HL-60 (cell line): ENCODE measurements at regions not wholly inside any gene's neighbourhood (a gene's known extent, or its start where the extent isn't known, plus 50 kb on each side); places are given as distances from the start of the nearest gene placed in this dataset.

Source experiments
- DNase-seq, 2 experiments: peaks; one replicate each; pipeline ENCODE4 v3.0.0-alpha.2; 2010 to 2020; ENCODE audit warnings: low read depth in 1 of 2, low spot score in 1 of 2
- H3K27ac ChIP-seq: fragments of 250-450 bp; sonication (Bioruptor Pico); replicated peaks from 2 replicates; pipeline ENCODE4 v1.5.1; 2020; ENCODE audit warnings: mild to moderate bottlenecking, moderate library complexity
- H3K27me3 ChIP-seq: fragments of 250-450 bp; sonication (Bioruptor Pico); 2 replicates; pipeline ENCODE4 v1.5.1; 2021; ENCODE audit warnings: mild to moderate bottlenecking, moderate library complexity; ENCODE audit not compliant: insufficient read depth, poor library complexity, severe bottlenecking
- H3K4me3 ChIP-seq: replicated peaks from 2 replicates; pipeline ENCODE4 v1.5.1; 2011; ENCODE audit warnings: mild to moderate bottlenecking, control low read depth, low read length; ENCODE audit not compliant: insufficient read depth
- GABPA ChIP-seq: IDR thresholded peaks from 2 replicates; pipeline ENCODE4 v1.6.1; 2012; ENCODE audit warnings: low read depth
- POLR2AphosphoS5 ChIP-seq: IDR thresholded peaks from 2 replicates; pipeline ENCODE4 v1.6.1; 2012; ENCODE audit warnings: low read depth
- SPI1 ChIP-seq: IDR thresholded peaks from 2 replicates; pipeline ENCODE4 v1.6.1; 2012; ENCODE audit warnings: low read depth, mild to moderate bottlenecking, borderline replicate concordance
- TF ChIP-seq, protein P1 (sequence below): IDR thresholded peaks from one replicate; pipeline ENCODE4 v1.5.1; 2011; ENCODE audit warnings: low read length, control low read depth, inconsistent platforms; ENCODE audit not compliant: insufficient read depth
- TF ChIP-seq, protein P2 (sequence below): IDR thresholded peaks from 2 replicates; pipeline ENCODE4 v1.6.1; 2012; ENCODE audit warnings: low read depth; ENCODE audit not compliant: insufficient replicate concordance

DNA sequence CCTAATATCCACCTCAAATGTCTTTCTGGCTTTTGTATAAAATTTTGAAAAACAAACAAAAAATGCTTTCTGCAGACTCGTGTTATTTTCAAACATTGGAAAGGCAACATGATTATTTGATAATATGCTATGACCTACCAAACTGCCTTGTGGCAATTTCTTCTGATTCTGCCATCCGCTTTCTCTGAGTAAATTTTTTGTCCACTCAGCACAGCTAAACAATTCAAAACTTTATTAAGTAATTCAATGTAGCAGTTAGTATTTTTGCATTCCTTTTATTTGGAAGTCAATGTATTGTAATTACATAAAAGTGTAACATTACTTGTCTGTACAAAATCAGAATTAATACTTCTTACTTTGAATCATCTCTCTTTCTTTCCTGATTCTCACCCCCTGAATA lies 1206.6 kb upstream of the EYS start:
- no peak for DNase-seq
- no peak overlapping the region for H3K4me3 ChIP-seq
- H3K27me3 ChIP-seq: no peaks in the 10 kb centered on the region
- TF ChIP-seq SPI1 (no peak), GABPA (no peak), POLR2AphosphoS5 (no peak)
- TF ChIP-seq, protein P1, sequence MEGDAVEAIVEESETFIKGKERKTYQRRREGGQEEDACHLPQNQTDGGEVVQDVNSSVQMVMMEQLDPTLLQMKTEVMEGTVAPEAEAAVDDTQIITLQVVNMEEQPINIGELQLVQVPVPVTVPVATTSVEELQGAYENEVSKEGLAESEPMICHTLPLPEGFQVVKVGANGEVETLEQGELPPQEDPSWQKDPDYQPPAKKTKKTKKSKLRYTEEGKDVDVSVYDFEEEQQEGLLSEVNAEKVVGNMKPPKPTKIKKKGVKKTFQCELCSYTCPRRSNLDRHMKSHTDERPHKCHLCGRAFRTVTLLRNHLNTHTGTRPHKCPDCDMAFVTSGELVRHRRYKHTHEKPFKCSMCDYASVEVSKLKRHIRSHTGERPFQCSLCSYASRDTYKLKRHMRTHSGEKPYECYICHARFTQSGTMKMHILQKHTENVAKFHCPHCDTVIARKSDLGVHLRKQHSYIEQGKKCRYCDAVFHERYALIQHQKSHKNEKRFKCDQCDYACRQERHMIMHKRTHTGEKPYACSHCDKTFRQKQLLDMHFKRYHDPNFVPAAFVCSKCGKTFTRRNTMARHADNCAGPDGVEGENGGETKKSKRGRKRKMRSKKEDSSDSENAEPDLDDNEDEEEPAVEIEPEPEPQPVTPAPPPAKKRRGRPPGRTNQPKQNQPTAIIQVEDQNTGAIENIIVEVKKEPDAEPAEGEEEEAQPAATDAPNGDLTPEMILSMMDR: no peak
- TF ChIP-seq, protein P2, sequence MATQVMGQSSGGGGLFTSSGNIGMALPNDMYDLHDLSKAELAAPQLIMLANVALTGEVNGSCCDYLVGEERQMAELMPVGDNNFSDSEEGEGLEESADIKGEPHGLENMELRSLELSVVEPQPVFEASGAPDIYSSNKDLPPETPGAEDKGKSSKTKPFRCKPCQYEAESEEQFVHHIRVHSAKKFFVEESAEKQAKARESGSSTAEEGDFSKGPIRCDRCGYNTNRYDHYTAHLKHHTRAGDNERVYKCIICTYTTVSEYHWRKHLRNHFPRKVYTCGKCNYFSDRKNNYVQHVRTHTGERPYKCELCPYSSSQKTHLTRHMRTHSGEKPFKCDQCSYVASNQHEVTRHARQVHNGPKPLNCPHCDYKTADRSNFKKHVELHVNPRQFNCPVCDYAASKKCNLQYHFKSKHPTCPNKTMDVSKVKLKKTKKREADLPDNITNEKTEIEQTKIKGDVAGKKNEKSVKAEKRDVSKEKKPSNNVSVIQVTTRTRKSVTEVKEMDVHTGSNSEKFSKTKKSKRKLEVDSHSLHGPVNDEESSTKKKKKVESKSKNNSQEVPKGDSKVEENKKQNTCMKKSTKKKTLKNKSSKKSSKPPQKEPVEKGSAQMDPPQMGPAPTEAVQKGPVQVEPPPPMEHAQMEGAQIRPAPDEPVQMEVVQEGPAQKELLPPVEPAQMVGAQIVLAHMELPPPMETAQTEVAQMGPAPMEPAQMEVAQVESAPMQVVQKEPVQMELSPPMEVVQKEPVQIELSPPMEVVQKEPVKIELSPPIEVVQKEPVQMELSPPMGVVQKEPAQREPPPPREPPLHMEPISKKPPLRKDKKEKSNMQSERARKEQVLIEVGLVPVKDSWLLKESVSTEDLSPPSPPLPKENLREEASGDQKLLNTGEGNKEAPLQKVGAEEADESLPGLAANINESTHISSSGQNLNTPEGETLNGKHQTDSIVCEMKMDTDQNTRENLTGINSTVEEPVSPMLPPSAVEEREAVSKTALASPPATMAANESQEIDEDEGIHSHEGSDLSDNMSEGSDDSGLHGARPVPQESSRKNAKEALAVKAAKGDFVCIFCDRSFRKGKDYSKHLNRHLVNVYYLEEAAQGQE: no peak
- no peak overlapping the region for H3K27ac ChIP-seq

DNA sequence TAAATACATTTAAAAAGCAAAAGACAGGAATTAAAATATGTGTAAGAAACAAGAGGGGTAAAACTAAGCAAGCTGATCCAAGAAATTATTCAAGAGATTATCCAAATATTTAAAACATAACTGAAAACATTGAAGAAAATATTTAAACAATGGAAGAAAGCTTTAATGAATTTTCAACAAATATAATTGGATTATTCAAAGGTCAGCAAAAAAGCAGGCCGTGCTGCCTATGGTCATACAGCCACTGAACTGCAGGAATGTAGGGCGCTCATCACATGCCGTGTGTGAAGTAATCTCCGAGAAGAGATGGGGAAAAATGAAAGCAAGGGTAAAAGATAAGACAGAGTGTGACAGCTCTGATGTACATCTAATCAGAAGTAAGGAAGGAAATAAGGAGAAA lies 1195.4 kb upstream of the EYS start:
- H3K27me3 ChIP-seq: no peaks in the 10 kb centered on the region
- TF ChIP-seq SPI1 (no peak), GABPA (no peak), POLR2AphosphoS5 (no peak)
- TF ChIP-seq, protein P1: no peak
- TF ChIP-seq, protein P2: no peak
- no peak for DNase-seq
- H3K27ac ChIP-seq: no peak overlapping the region
- H3K4me3 ChIP-seq: no peak overlapping the region

DNA sequence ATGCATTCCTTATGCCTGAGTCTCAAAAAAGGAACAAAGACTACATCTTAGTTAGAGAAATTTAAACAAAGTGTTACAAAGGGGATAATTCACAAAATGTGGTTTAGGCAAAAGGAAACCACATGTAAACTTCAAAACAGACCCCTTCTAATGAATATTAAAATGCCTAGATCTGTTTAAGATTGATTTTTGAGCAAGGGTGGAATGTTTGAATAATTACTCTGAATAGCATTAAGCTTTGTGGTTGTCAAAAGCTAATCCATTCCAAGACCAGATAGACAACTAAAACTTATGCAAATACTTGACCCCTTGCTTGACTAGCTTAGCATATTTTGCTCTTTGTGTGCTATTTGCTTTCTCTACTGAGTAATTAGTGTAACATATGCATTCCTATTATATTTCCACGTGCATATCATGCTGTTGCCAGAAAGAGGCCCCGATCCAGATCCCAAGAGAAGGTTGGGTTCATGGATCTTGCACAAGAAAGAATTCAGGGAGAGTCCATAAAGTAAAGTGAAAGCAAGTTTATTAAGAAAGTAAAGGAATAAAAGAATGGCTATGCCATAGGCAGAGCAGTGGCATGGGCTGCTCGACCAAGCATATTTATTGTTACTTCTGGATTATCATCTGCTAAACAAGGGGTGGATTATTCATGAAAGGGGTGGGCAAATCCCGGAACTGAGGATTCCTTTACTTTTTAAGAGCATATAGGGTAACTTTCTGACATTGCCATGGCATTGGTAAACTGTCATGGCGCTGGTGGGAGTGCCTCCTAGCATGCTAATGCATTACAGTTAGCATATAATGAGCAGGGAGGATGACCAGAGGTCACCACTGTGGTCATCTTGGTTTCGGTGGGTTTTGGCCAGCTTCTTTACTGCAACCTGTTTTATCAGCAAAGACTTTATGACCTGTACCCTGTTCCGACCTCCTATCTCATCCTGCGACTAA lies 1193.4 kb upstream of the EYS start:
- DNase-seq: no peak
- Histone ChIP-seq H3K4me3 (no peak overlapping the region), H3K27ac (no peak overlapping the region), H3K27me3 (no peaks in the 10 kb centered on the region)
- TF ChIP-seq POLR2AphosphoS5 (no peak), GABPA (no peak), SPI1 (no peak)
- TF ChIP-seq, protein P2: no peak
- TF ChIP-seq, protein P1: no peak
